Activated CD8-positive, alpha-beta T cell treated with anti-CD3 and anti-CD28 coated beads, Interleukin-2, amount 10 ng/mL, durations not matched to agents 7 days and 5 days (primary cell): ENCODE measurements at regions not wholly inside any gene's neighbourhood (a gene's known extent, or its start where the extent isn't known, plus 50 kb on each side); places are given as distances from the start of the nearest gene placed in this dataset.

Experiments used
- ATAC-seq: fragments of 150-1000 bp; cut with Tn5 transposase; one replicate; pipeline ENCODE4 v1.10.0; 2021; ENCODE audit warnings: moderate library complexity
- CTCF ChIA-PET: fragments of 350-600 bp; sonication (Branson Sonifier 250); formaldehyde crosslinking; loops from one replicate; lab custom pipeline; 2021; ENCODE audit warnings: antibody characterized with exemption; lab: Charles Lee
- POLR2A ChIA-PET: fragments of 350-600 bp; sonication (Branson Sonifier 250); formaldehyde crosslinking; loops from one replicate; lab custom pipeline; 2021; ENCODE audit warnings: antibody characterized with exemption; lab: Charles Lee
- DNase-seq: peaks from one replicate; pipeline ENCODE4 v3.0.0-alpha.2; 2020
- H3K27ac Mint-ChIP-seq: one replicate; pipeline ENCODE4 v1.8.0; 2021; ENCODE audit warnings: mild to moderate bottlenecking, mixed read lengths
- H3K27me3 Mint-ChIP-seq: one replicate; pipeline ENCODE4 v1.8.0; 2021; ENCODE audit warnings: low read depth, mixed read lengths
- H3K36me3 Mint-ChIP-seq: one replicate; pipeline ENCODE4 v1.8.0; 2021; ENCODE audit warnings: low read depth, mixed read lengths
- H3K4me1 Mint-ChIP-seq: one replicate; pipeline ENCODE4 v1.8.0; 2021; ENCODE audit warnings: low read depth, mixed read lengths
- H3K4me3 Mint-ChIP-seq: one replicate; pipeline ENCODE4 v1.8.0; 2021; ENCODE audit warnings: mild to moderate bottlenecking, mixed read lengths
- H3K9me3 Mint-ChIP-seq: one replicate; pipeline ENCODE4 v1.8.0; 2022; ENCODE audit warnings: mixed read lengths; ENCODE audit not compliant: insufficient read depth

- no peak for ATAC-seq
- Mint-ChIP-seq H3K4me3 (no peak overlapping the region), H3K36me3 (no peaks in the 10 kb centered on the region), H3K27ac (no peak overlapping the region), H3K9me3 (no peaks in the 10 kb centered on the region), H3K27me3 (peaks cover 6% of the 10 kb centered on the region), H3K4me1 (no peaks in the 10 kb centered on the region)
- ChIA-PET CTCF (interaction anchor here (0.6 kb wide), 1 partner anchor 74 kb away, joined by 3 read pairs; no protein-coding TSS in a partner anchor), POLR2A (no interaction called here)
- DNase-seq: no peak
Measured at GRCh38 chr20:59421920-59422637, 121.7 kb downstream of the EDN3 start.

GRCh38 chr20:59422872-59423544 lies 122.6 kb downstream of the EDN3 start:
- Mint-ChIP-seq H3K4me3 (no peak overlapping the region), H3K4me1 (no peaks in the 10 kb centered on the region), H3K36me3 (no peaks in the 10 kb centered on the region), H3K27ac (no peak overlapping the region), H3K27me3 (peaks cover 2% of the 10 kb centered on the region), H3K9me3 (no peaks in the 10 kb centered on the region)
- ATAC-seq (no peak), DNase-seq (no peak)
- ChIA-PET POLR2A (no interaction called here), CTCF (interaction anchor here (0.6 kb wide), 1 partner anchor 73 kb away, joined by 3 read pairs; no protein-coding TSS in a partner anchor)

GRCh38 chr20:59424976-59425375 lies 124.6 kb downstream of the EDN3 start:
- Mint-ChIP-seq H3K27me3 (peaks cover 5% of the 10 kb centered on the region), H3K4me1 (peaks cover 14% of the 10 kb centered on the region), H3K9me3 (no peaks in the 10 kb centered on the region), H3K27ac (no peak overlapping the region), H3K4me3 (no peak overlapping the region), H3K36me3 (no peaks in the 10 kb centered on the region)
- ChIA-PET POLR2A (no interaction called here), CTCF (no interaction called here)
- ATAC-seq: no peak
- no peak for DNase-seq

- Mint-ChIP-seq H3K36me3 (no peaks in the 10 kb centered on the region), H3K4me1 (peaks cover 14% of the 10 kb centered on the region), H3K4me3 (no peak overlapping the region), H3K9me3 (no peaks in the 10 kb centered on the region), H3K27ac (no peak overlapping the region), H3K27me3 (peaks cover 3% of the 10 kb centered on the region)
- DNase-seq: no peak
- ATAC-seq: no peak
- POLR2A ChIA-PET: no interaction called here
- CTCF ChIA-PET: no interaction called here
Measured at GRCh38 chr20:59425572-59425971, 125.2 kb downstream of the EDN3 start.

DNA sequence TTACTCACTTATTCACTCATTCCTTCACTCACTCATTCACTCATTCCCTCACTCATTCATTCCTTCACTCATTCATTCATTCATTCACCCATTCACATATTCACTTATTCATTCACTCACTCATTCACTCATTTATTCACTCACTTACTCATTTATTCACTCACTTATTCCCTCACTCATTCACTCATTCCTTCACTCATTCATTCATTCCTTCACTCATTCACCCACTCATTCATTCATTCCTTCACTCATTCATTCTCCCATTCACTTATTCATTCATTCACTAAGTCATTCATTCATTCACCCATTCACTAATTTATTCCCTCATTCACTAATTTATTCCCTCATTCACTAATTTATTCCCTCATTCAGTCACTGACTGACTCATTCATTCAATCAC lies 127.6 kb downstream of the EDN3 start:
- DNase-seq (no peak), ATAC-seq (no peak)
- CTCF ChIA-PET: interaction anchor here (0.7 kb wide), 1 partner anchor 20 kb away, joined by 3 read pairs; no protein-coding TSS in a partner anchor
- Mint-ChIP-seq H3K27me3 (peaks cover 5% of the 10 kb centered on the region), H3K4me3 (no peak overlapping the region), H3K4me1 (peaks cover 14% of the 10 kb centered on the region), H3K27ac (no peak overlapping the region), H3K9me3 (no peaks in the 10 kb centered on the region), H3K36me3 (no peaks in the 10 kb centered on the region)
- POLR2A ChIA-PET: no interaction called here

DNA sequence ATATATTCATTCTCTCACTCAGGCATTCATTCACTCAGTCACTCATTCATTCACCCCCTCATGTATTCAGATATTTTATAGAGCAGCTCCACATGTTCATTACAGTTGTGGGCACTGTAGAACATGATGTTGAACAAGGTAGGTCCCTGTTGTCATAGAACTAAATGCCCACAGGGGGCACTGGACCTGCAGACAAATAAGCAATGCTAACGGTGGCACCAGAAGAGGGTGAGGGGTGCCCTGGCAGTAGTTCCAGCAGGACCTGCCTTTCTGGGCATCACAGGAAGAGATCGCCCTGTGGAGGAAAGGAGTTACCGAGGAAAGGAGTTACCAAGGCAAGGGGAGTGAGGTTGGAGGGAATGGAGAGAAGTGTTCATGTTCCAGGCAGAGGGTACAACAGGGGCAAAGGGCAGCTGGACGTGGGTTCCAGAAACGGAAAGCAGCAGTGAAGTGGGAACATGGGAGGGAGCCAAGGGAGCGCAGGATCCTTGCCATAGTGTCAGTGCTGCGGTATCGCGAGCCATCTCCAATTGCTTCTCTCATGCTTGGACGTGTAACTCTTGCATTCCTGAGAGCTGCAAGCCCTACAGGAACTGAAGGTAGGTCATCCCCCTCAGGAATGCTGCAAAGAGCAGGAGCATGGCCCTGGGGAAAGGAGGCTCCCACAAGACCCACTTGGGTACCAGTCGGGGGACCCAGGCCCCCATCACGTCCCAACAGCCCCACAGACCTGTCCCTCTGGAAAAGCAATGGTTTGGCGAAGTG lies 128.2 kb downstream of the EDN3 start:
- Mint-ChIP-seq H3K4me1 (peaks cover 14% of the 10 kb centered on the region), H3K4me3 (no peak overlapping the region), H3K27me3 (peaks cover 5% of the 10 kb centered on the region), H3K36me3 (no peaks in the 10 kb centered on the region), H3K9me3 (no peaks in the 10 kb centered on the region), H3K27ac (peak overlapping the region; percentile 51)
- ATAC-seq (no peak), DNase-seq (no peak)
- ChIA-PET POLR2A (no interaction called here), CTCF (interaction anchor here (0.7 to 1.0 kb wide), 2 partner anchors 19 to 53 kb away, joined by 3 read pairs; no protein-coding TSS in a partner anchor)

- Mint-ChIP-seq H3K9me3 (no peaks in the 10 kb centered on the region), H3K4me1 (peaks cover 14% of the 10 kb centered on the region), H3K27me3 (peaks cover 5% of the 10 kb centered on the region), H3K36me3 (no peaks in the 10 kb centered on the region), H3K27ac (peak overlapping the region; percentile 51), H3K4me3 (peak overlapping the region; percentile 38)
- CTCF ChIA-PET: interaction anchor here (1.0 kb wide), 1 partner anchor 54 kb away, joined by 3 read pairs; no protein-coding TSS in a partner anchor
- DNase-seq (no peak), ATAC-seq (no peak)
- POLR2A ChIA-PET: interaction anchor here (0.5 kb wide), 1 partner anchor 574 kb away, joined by 3 read pairs; no protein-coding TSS in a partner anchor
Measured at GRCh38 chr20:59429396-59429795, 129.0 kb downstream of the EDN3 start.

DNA sequence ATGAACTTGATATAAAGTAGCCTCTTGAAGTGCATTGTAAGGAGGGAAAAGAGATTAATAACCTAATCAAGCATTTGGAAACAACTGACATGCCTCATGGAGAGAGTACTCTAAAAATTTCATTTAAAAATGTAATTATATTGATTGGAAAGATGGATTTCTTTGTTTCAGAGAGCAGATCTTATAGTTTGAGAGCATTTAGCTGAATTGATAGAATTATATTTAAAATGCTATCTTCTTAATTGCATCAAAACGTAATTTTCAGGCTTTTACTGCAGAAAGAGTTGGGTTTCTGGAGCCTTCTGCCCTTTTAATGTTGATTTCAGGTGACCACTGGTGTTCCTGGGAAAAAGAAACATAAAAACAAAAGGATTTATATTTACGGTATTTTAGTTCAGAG lies 130.6 kb downstream of the EDN3 start:
- H3K27ac Mint-ChIP-seq: no peak overlapping the region
- ChIA-PET CTCF (no interaction called here), POLR2A (no interaction called here)
- peaks cover 14% of the 10 kb centered on the region for H3K4me1 Mint-ChIP-seq
- no peaks in the 10 kb centered on the region for H3K36me3 Mint-ChIP-seq
- DNase-seq (no peak), ATAC-seq (no peak)
- no peaks in the 10 kb centered on the region for H3K9me3 Mint-ChIP-seq
- H3K4me3 Mint-ChIP-seq: no peak overlapping the region
- peaks cover 7% of the 10 kb centered on the region for H3K27me3 Mint-ChIP-seq

DNA sequence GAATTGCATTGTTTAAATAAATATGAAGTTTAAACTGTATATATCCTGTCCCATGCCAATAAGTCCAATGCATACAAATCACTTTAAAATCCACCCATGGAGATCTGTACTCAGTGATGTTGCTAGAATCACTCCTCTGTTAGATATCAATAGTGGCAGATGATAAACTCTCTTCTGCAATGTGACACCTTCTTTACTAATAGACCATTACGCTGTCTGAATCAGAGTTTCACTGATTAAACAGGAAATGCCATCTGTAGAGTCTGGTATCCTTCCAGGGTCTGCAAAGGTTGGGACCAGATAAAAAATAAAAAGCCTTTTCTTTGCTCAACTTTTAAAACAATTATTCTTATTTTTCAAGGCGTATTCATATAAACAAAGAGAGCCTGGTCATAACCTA lies 134.5 kb downstream of the EDN3 start:
- H3K4me3 Mint-ChIP-seq: no peak overlapping the region
- ChIA-PET CTCF (no interaction called here), POLR2A (no interaction called here)
- no peaks in the 10 kb centered on the region for H3K9me3 Mint-ChIP-seq
- no peaks in the 10 kb centered on the region for H3K4me1 Mint-ChIP-seq
- peaks cover 4% of the 10 kb centered on the region for H3K27me3 Mint-ChIP-seq
- ATAC-seq (no peak), DNase-seq (no peak)
- no peaks in the 10 kb centered on the region for H3K36me3 Mint-ChIP-seq
- no peak overlapping the region for H3K27ac Mint-ChIP-seq

- H3K9me3 Mint-ChIP-seq: no peaks in the 10 kb centered on the region
- ChIA-PET POLR2A (no interaction called here), CTCF (no interaction called here)
- DNase-seq (no peak), ATAC-seq (no peak)
- H3K4me3 Mint-ChIP-seq: no peak overlapping the region
- H3K4me1 Mint-ChIP-seq: no peaks in the 10 kb centered on the region
- peaks cover 4% of the 10 kb centered on the region for H3K27me3 Mint-ChIP-seq
- H3K27ac Mint-ChIP-seq: no peak overlapping the region
- H3K36me3 Mint-ChIP-seq: no peaks in the 10 kb centered on the region
Measured at GRCh38 chr20:59435518-59435917, 135.1 kb downstream of the EDN3 start.

- H3K27me3 Mint-ChIP-seq: peaks cover 14% of the 10 kb centered on the region
- no peak overlapping the region for H3K27ac Mint-ChIP-seq
- ATAC-seq (no peak), DNase-seq (no peak)
- no peaks in the 10 kb centered on the region for H3K36me3 Mint-ChIP-seq
- H3K4me3 Mint-ChIP-seq: no peak overlapping the region
- peaks cover 5% of the 10 kb centered on the region for H3K4me1 Mint-ChIP-seq
- POLR2A ChIA-PET: interaction anchor here (0.6 kb wide), 1 partner anchor 24 kb away, joined by 3 read pairs; no protein-coding TSS in a partner anchor
- no peaks in the 10 kb centered on the region for H3K9me3 Mint-ChIP-seq
- CTCF ChIA-PET: interaction anchor here (1.5 kb wide), 1 partner anchor 18 kb away, joined by 4 read pairs; no protein-coding TSS in a partner anchor
Measured at GRCh38 chr20:59437601-59438031, 137.2 kb downstream of the EDN3 start.
